T-helper 2 cell treated with Interferon-gamma antibody and Interleukin-4, amounts not matched to agents 100 ng/mL and 5 ng/mL, for 36 hours (primary cell): ENCODE measurements at regions not wholly inside any gene's neighbourhood (a gene's known extent, or its start where the extent isn't known, plus 50 kb on each side); places are given as distances from the start of the nearest gene placed in this dataset.

Experiments
- intact Hi-C: fragments of 100-400 bp; cut with micrococcal nuclease; formaldehyde crosslinking; loops from one replicate; pipeline ENCODE4 v1.15.1; 2023

DNA sequence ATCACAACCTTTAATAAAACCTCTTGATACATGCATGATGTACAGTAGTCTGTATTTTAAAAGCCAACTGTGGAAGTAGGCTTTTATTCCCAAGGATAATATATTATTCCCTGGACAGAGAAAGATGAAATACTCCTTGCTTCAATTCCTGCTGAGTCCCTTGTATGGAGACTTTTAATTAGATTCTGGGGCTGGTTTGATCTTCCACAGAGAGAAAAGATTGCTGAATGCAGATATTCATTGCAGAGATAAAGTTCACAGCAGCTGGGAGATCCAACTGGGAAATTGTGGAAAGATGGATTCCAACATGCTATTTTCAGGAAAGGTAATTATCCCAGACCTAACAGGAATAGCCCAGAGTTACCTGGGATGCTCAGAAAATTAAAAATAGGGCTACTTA, 607.0 kb upstream of the HS6ST1 start:
- intact Hi-C loops = no loop called here

GRCh38 chr2:128930101-128930500, 611.4 kb upstream of the HS6ST1 start:
- intact Hi-C loops = no loop called here

GRCh38 chr2:128940378-128940777, 621.7 kb upstream of the HS6ST1 start:
- intact Hi-C loops = no loop called here

DNA sequence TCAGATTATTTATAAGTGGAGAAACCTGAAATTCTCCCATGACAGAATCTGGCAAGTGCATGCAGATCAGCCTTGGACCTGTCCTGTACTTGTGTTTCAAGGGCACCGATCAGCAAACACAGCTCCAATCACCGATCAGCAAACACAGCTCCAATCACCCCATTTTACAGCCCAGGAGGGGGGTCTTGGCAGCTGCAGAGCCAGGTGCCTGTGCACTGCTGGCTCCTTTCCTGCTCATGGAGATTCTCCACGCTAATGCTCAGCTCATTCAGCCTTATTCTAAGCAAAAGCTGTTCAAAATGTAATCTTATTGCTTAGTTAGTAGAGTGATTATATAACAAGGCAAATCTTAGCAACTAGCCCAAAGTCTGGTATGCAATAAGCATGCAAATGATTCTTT, 623.1 kb upstream of the HS6ST1 start:
- intact Hi-C loops = no loop called here

- intact Hi-C loops = no loop called here
Measured at GRCh38 chr2:128949360-128949759, 630.7 kb upstream of the HS6ST1 start.

DNA sequence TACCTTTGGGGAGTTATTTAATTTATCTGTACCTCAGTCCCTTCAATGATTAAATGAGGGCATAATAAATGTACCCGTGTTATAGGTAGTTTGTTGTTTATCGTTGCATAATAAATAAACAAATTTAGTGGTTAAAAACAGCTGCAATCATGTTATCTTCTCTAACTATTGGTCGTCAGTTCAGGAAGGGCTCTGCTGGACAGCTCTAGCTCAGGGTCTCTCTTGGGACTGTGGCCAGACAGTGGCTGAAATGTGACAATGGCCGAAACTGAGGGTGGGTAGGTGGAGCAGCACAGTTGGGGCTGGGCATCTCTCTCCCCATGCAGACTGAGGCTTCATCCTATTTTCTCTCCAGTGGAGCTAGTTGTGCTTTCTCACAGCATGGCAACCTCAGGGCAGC, 632.1 kb upstream of the HS6ST1 start:
- intact Hi-C loops = no loop called here

DNA sequence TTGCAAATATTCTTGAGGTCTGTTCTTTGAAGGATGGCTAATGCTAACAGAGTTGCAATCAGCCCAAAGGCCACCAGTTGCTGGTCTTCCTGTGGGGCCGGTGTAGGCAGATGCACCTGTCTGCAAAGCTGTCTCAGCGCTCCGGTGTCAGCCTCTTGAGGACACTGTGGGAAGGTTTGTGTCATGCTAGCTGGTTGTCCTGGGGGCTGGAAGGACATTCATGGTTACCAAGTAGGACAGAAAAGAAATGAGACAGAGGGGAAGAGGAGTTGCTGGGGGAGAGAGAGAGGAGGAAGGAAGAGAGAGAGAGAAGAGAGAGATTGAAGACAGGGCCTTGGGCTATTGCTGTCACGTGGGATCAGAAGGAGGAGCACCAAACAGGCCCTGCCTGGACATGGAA, 639.6 kb upstream of the HS6ST1 start:
- intact Hi-C loops = no loop called here

- intact Hi-C loops = no loop called here
Measured at GRCh38 chr2:128967646-128968045, 649.0 kb upstream of the HS6ST1 start.

DNA sequence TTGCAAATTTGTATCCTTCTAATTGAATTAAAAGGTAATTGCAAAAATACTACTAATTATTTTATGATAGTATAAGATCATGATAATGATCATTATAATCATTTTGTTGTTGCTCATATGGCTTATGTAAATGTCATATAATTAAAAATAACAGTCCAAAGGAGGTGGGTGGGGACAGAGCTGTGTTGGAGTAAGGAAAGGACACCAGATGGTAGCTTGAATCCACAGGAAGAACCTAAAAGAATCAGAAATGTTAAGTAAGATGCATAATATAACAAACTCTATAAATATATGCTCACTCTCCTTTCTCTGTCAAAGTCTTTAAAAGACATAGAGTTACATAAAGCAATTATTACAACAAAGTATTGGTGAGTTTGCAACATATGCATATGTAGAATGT, 650.7 kb upstream of the HS6ST1 start:
- intact Hi-C loops = no loop called here

DNA sequence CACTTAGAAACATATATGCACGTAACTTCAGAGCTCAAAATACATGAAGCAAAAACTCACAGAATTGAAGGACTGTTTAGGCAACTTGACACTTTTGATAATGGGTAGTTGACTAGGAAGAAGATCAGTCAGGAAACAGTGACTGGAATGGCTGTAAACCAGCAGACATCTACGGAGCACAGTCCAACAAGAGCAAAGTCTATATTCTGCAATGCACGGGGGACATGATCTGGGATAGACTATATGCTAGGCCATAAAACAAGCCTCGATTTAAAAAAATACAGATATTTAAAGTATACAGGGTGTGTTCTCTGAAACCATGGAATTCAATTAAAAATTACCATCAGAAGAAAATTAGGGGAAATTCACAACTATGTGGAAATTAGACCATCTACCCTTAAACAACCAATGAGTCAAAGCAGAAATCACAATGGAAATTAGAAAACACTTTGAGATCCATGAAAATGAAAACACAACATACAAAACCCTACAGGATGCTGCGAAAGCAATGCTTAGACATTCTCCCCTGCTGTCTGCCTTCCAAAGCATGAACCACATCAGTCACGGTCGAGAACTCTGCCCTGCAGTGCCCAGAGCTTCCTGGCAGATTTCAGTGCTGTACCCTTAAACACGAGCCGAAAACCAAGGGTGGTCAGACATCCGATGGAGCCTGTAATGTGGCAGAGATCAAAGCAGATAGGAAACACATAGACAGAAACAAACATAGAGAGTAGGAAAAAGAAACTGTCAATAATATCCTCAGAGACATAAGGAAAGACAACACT, 651.9 kb upstream of the HS6ST1 start:
- intact Hi-C loops = no loop called here

DNA sequence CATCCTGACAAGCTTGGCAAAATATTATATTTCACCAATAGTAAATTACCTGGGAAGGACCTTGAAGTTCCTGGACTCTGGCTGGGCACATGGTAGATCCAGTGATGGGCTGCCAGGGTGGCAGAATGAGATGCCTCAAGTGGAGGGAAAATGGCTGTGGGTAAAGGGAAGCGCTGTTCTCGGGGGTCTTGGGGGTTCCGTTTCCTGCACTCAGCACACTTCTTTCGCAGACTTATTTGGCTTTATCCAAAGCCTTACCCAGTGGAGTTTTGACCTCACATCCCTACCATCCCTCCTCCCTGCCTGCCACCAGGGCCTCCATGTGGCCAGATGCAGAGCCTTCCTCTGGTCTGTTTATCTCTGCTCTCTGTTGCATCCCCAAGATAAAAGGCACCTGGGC, 654.9 kb upstream of the HS6ST1 start:
- intact Hi-C loops = no loop called here

DNA sequence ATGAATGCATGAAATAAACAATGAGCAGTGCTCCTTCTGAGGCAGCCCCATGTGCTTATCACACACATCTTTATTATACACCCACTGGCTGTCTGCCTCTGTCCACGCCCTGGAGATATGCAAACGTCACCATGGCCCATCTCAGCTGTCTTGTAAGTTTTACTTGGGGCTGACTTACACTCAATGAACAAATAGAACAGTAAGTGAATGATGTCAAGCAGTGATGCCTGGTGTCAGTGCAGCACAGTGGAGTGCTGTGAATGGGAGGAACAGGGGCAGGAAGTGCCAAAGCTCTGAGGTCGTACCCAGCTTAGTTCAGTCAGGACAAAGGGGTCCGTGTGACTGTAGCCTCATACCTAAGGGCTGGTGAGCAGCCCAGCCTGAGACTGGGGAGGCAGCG, 659.5 kb upstream of the HS6ST1 start:
- intact Hi-C loops = no loop called here

GRCh38 chr2:128979182-128979581, 660.5 kb upstream of the HS6ST1 start:
- intact Hi-C loops = no loop called here

- intact Hi-C loops = no loop called here
Measured at GRCh38 chr2:128980475-128980874, 661.8 kb upstream of the HS6ST1 start.

DNA sequence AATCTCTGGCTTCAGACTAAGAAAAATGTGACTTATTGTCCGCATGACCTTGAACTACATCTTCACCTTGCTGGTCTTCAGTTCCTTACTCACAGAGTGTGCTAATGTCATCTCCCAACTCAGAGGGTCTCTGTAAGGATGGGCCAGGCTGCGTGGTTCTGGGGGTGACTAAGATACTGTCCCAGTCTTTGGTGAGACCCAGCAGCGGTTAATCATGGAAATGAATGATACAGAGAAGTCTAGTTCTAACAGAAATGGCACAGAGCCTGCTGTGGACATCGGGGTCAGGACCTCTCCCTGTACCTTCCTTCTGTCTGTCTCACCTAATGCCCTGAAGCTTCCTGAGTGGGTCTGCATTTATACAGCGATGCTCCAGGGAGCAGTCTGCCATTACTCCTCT, 662.7 kb upstream of the HS6ST1 start:
- intact Hi-C loops = no loop called here

DNA sequence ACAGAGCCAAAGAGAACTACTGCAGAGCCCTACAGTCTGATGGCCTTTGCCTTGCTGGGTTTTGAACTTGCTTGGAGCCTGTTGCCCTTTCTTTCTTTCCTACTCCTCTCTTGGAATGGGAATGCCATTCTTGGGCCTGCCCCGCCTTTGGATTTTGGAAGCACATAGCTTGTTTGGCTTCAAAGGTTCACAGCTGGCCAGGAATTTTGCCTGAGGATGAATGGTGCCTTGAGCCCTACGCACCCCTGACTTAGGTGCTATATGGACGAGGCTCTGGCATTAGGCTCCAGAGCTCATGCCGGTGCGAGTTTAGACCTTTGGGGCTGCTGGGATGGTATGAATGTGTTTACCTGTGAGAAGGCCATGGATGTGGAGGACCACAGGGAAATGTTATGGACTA, 663.3 kb upstream of the HS6ST1 start:
- intact Hi-C loops = no loop called here

GRCh38 chr2:128982670-128983069, 664.0 kb upstream of the HS6ST1 start:
- intact Hi-C loops = no loop called here

- intact Hi-C loops = no loop called here
Measured at GRCh38 chr2:128983094-128983493, 664.4 kb upstream of the HS6ST1 start.

- intact Hi-C loops = no loop called here
Measured at GRCh38 chr2:128984081-128984480, 665.4 kb upstream of the HS6ST1 start.

DNA sequence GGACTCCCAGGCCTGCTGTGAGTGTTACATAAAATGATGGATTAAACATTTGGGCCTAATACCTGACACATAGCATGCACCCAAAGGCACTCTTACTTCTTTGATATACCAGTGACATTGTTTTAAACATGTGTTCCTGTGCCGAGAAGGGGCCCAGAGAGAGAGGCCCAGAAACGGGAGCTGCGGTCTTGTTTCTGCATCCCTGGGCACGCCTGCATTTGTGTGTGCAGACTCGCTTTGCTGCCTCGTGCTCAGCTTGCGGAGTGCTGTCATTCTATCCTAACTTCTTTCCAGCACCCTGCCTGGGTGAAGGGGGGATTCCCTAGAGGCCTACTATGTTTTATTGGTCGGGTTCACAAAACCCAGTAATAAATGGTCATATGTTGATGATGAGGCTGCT, 666.2 kb upstream of the HS6ST1 start:
- intact Hi-C loops = no loop called here

- intact Hi-C loops = no loop called here
Measured at GRCh38 chr2:128986026-128986715, 667.5 kb upstream of the HS6ST1 start.

- intact Hi-C loops = no loop called here
Measured at GRCh38 chr2:128986867-128987268, 668.2 kb upstream of the HS6ST1 start.

DNA sequence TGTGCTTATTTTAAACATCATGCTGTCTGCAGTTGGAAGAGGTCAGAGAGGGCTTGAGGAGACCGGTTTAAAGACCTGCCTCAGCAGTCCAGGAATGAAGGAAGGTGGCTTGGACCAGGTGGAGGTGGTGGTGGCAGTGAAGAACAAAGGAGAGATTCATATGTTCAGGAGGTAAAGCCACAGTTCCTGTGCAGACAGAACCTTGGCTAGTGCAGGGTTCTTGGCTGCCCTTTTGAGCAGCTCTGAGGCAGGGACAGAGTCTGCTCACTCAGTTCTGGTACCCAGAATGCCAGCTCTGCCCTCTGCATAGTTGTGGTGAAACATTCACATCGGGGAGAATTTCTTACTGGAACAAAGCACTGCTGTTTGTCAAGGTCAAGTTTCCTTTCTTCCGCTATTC, 669.7 kb upstream of the HS6ST1 start:
- intact Hi-C loops = no loop called here
